PC-9 (cell line): ENCODE measurements at regions not wholly inside any gene's neighbourhood (a gene's known extent, or its start where the extent isn't known, plus 50 kb on each side); places are given as distances from the start of the nearest gene placed in this dataset.

Source experiments
- BruUV-seq: library from RNA; stranded (reverse); fragments of 400-500 nt; replicated peaks from 2 replicates; lab custom pipeline; 2021; lab: Mats Ljungman, UMichigan
- CTCF ChIA-PET: fragments of 300-600 bp; sonication (Branson Sonifier 250); formaldehyde crosslinking; loops from one replicate; lab custom pipeline; 2022; ENCODE audit warnings: antibody characterized with exemption; lab: Charles Lee
- POLR2A ChIA-PET: fragments of 300-600 bp; sonication (Branson Sonifier 250); formaldehyde crosslinking; loops from one replicate; lab custom pipeline; 2022; ENCODE audit warnings: antibody characterized with exemption; ENCODE audit not compliant: unreplicated experiment; lab: Charles Lee
- DNase-seq, 2 experiments: peaks; one replicate each; pipeline versions ENCODE4 v3.0.0 to v3.0.0-alpha.2; 2015 to 2022; ENCODE audit warnings: mixed read lengths in 1 of 2
- H2AFZ ChIP-seq: fragments of 200-600 bp; sonication (generic); 2 replicates; pipeline ENCODE4 v1.8.1; 2017; ENCODE audit warnings: antibody characterized with exemption
- H3F3A ChIP-seq: fragments of 200-600 bp; sonication (generic); 2 replicates; pipeline ENCODE4 v1.8.1; 2017; ENCODE audit warnings: antibody characterized with exemption, mild to moderate bottlenecking, low read depth; ENCODE audit not compliant: insufficient read depth
- H3K27ac ChIP-seq: fragments of 200-600 bp; sonication (generic); 2 replicates; pipeline ENCODE4 v1.6.1; 2016; ENCODE audit warnings: mixed run types
- H3K27me3 ChIP-seq: fragments of 200-600 bp; sonication (generic); 2 replicates; pipeline ENCODE4 v1.6.1; 2016; ENCODE audit warnings: low read depth, mixed run types; ENCODE audit not compliant: insufficient read depth
- H3K36me3 ChIP-seq: fragments of 200-600 bp; sonication (generic); 2 replicates; pipeline ENCODE4 v1.6.1; 2016; ENCODE audit warnings: low read depth, mixed run types
- H3K4me1 ChIP-seq: fragments of 200-600 bp; sonication (generic); replicated peaks from 2 replicates; pipeline ENCODE4 v1.6.1; 2016; ENCODE audit warnings: mixed run types; ENCODE audit not compliant: insufficient read depth
- H3K4me2 ChIP-seq: fragments of 200-600 bp; sonication (generic); 2 replicates; pipeline ENCODE4 v1.6.1; 2017; ENCODE audit warnings: mixed run types
- H3K4me3 ChIP-seq: fragments of 200-600 bp; sonication (generic); 2 replicates; pipeline ENCODE4 v1.6.1; 2016; ENCODE audit warnings: mixed run types
- H3K79me2 ChIP-seq: fragments of 200-600 bp; sonication (generic); 2 replicates; pipeline ENCODE4 v1.6.1; 2017; ENCODE audit warnings: low read depth, mixed run types
- H3K9me2 ChIP-seq: fragments of 200-600 bp; sonication (generic); 2 replicates; pipeline ENCODE4 v1.8.1; 2017; ENCODE audit warnings: mild to moderate bottlenecking; ENCODE audit not compliant: insufficient read depth
- H3K9me3 ChIP-seq: fragments of 200-600 bp; sonication (generic); 2 replicates; pipeline ENCODE4 v1.8.1; 2016; ENCODE audit warnings: low read depth; ENCODE audit not compliant: insufficient read depth
- H4K20me1 ChIP-seq: fragments of 200-600 bp; sonication (generic); 2 replicates; pipeline ENCODE4 v1.8.1; 2017; ENCODE audit not compliant: insufficient read depth
- EZH2 ChIP-seq: fragments of 200-600 bp; sonication (generic); IDR thresholded peaks from 2 replicates; pipeline ENCODE4 v1.8.0; 2017; ENCODE audit warnings: antibody characterized with exemption, low read depth
- intact Hi-C: fragments of 100-400 bp; cut with micrococcal nuclease; formaldehyde crosslinking; loops from one replicate; pipeline ENCODE4 v1.10.0; 2022; ENCODE audit not compliant: unreplicated experiment
- TF ChIP-seq, protein P1 (sequence below): fragments of 200-600 bp; sonication (generic); conservative IDR thresholded peaks from 2 replicates; pipeline ENCODE4 v1.6.1; 2017; ENCODE audit warnings: mixed run types, antibody characterized with exemption, mild to moderate bottlenecking, moderate library complexity

- H3K4me1 ChIP-seq = no peaks in the 10 kb centered on the region
- ChIA-PET POLR2A (no interaction called here), CTCF (no interaction called here)
- DNase-seq = no peak
- H3K27ac ChIP-seq = no peak overlapping the region
- no peak overlapping the region for H3K4me3 ChIP-seq
- H3F3A ChIP-seq = no peaks in the 10 kb centered on the region; the same call in 1 of the 2 replicates
- H3K9me3 ChIP-seq = no peaks in the 10 kb centered on the region; the same call in 1 of the 2 replicates
- H3K27me3 ChIP-seq = no peaks in the 10 kb centered on the region
- BruUV-seq = no TSS peak
- H3K79me2 ChIP-seq = no peaks in the 10 kb centered on the region
- intact Hi-C loops = no loop called here
- H3K4me2 ChIP-seq = no peak overlapping the region
- H3K36me3 ChIP-seq = no peaks in the 10 kb centered on the region
- H2AFZ ChIP-seq = no peak overlapping the region
- H4K20me1 ChIP-seq = no peaks in the 10 kb centered on the region
- no peaks in the 10 kb centered on the region; the same call in 1 of the 2 replicates for H3K9me2 ChIP-seq
- TF ChIP-seq, protein P1, sequence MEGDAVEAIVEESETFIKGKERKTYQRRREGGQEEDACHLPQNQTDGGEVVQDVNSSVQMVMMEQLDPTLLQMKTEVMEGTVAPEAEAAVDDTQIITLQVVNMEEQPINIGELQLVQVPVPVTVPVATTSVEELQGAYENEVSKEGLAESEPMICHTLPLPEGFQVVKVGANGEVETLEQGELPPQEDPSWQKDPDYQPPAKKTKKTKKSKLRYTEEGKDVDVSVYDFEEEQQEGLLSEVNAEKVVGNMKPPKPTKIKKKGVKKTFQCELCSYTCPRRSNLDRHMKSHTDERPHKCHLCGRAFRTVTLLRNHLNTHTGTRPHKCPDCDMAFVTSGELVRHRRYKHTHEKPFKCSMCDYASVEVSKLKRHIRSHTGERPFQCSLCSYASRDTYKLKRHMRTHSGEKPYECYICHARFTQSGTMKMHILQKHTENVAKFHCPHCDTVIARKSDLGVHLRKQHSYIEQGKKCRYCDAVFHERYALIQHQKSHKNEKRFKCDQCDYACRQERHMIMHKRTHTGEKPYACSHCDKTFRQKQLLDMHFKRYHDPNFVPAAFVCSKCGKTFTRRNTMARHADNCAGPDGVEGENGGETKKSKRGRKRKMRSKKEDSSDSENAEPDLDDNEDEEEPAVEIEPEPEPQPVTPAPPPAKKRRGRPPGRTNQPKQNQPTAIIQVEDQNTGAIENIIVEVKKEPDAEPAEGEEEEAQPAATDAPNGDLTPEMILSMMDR = no peak
- no peak for TF ChIP-seq EZH2
These were observed 310.1 kb downstream of the S1PR1 start for GRCh38 chr1:101546885-101547284.

GRCh38 chr1:101547357-101547756 is 310.5 kb downstream of the S1PR1 start:
- Histone ChIP-seq H2AFZ (no peak overlapping the region), H3K27me3 (no peaks in the 10 kb centered on the region), H3K79me2 (no peaks in the 10 kb centered on the region), H3K4me1 (no peaks in the 10 kb centered on the region), H3K4me2 (no peak overlapping the region), H3F3A (no peaks in the 10 kb centered on the region; the same call in 1 of the 2 replicates), H3K4me3 (no peak overlapping the region), H3K36me3 (no peaks in the 10 kb centered on the region), H3K9me3 (no peaks in the 10 kb centered on the region; the same call in 1 of the 2 replicates), H3K27ac (no peak overlapping the region), H4K20me1 (no peaks in the 10 kb centered on the region), H3K9me2 (no peaks in the 10 kb centered on the region; the same call in 1 of the 2 replicates)
- CTCF ChIA-PET = no interaction called here
- POLR2A ChIA-PET = no interaction called here
- BruUV-seq = no TSS peak
- TF ChIP-seq EZH2 = no peak
- intact Hi-C loops = no loop called here
- DNase-seq = no peak

DNA sequence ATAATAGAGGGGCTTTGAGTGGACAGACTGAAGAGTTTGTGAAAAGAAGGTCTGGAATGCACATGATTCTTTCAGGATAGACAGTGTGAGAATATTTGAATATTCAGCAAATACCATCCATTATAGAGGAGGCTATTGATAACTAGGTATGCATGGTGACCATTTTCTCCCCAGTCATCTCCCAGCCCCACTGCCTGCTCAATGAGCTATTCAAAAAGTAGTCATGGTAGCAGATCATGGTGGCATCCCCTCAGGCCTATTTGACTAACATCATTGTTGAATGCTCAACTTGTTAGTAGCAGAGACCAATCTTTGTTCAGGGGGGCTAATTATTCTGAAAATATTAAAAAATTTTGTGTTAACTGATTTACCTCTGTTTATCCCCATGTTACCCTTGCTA is 311.6 kb downstream of the S1PR1 start:
- no peaks in the 10 kb centered on the region; the same call in 1 of the 2 replicates for H3K9me3 ChIP-seq
- H4K20me1 ChIP-seq = no peaks in the 10 kb centered on the region
- no peaks in the 10 kb centered on the region; the same call in 1 of the 2 replicates for H3F3A ChIP-seq
- H3K4me2 ChIP-seq = no peak overlapping the region
- H3K9me2 ChIP-seq = no peaks in the 10 kb centered on the region; the same call in 1 of the 2 replicates
- no peak for TF ChIP-seq EZH2
- CTCF ChIA-PET = no interaction called here
- no peaks in the 10 kb centered on the region for H3K4me1 ChIP-seq
- no peaks in the 10 kb centered on the region for H3K27me3 ChIP-seq
- H3K36me3 ChIP-seq = no peaks in the 10 kb centered on the region
- no peak overlapping the region for H2AFZ ChIP-seq
- H3K27ac ChIP-seq = no peak overlapping the region
- H3K79me2 ChIP-seq = no peaks in the 10 kb centered on the region
- POLR2A ChIA-PET = no interaction called here
- BruUV-seq = no TSS peak
- DNase-seq = no peak
- no peak overlapping the region for H3K4me3 ChIP-seq
- intact Hi-C loops = no loop called here

GRCh38 chr1:101550581-101550980 is 313.8 kb downstream of the S1PR1 start:
- no peak overlapping the region for H3K4me2 ChIP-seq
- no peaks in the 10 kb centered on the region for H4K20me1 ChIP-seq
- ChIA-PET POLR2A (no interaction called here), CTCF (no interaction called here)
- no peak overlapping the region for H3K27ac ChIP-seq
- no peaks in the 10 kb centered on the region; the same call in 1 of the 2 replicates for H3K9me3 ChIP-seq
- no peak overlapping the region; the same call in 1 of the 2 replicates for H2AFZ ChIP-seq
- no TSS peak for BruUV-seq
- DNase-seq = no peak
- no peak for TF ChIP-seq EZH2
- TF ChIP-seq, protein P1 = no peak
- no peaks in the 10 kb centered on the region for H3K27me3 ChIP-seq
- intact Hi-C loops = no loop called here
- no peaks in the 10 kb centered on the region for H3K4me1 ChIP-seq
- no peaks in the 10 kb centered on the region; the same call in 1 of the 2 replicates for H3K9me2 ChIP-seq
- H3K36me3 ChIP-seq = no peaks in the 10 kb centered on the region
- H3K79me2 ChIP-seq = no peaks in the 10 kb centered on the region
- H3F3A ChIP-seq = no peaks in the 10 kb centered on the region; the same call in 1 of the 2 replicates
- H3K4me3 ChIP-seq = no peak overlapping the region
